ENCODE measurements at regions not wholly inside any gene's neighbourhood (a gene's known extent, or its start where the extent isn't known, plus 50 kb on each side); places are given as distances from the start of the nearest gene placed in this dataset.

- TF ChIP-seq GATA3 (IDR thresholded peaks at IDR 0.05; ENCODE audit: low read depth, low read length) (no peak), GATA2 (IDR thresholded peaks at IDR 0.05; ENCODE audit: low read depth, low read length) (no peak)
Observed at GRCh38 chr22:48836673-48837340, 990.9 kb downstream of the BRD1 start.

DNA sequence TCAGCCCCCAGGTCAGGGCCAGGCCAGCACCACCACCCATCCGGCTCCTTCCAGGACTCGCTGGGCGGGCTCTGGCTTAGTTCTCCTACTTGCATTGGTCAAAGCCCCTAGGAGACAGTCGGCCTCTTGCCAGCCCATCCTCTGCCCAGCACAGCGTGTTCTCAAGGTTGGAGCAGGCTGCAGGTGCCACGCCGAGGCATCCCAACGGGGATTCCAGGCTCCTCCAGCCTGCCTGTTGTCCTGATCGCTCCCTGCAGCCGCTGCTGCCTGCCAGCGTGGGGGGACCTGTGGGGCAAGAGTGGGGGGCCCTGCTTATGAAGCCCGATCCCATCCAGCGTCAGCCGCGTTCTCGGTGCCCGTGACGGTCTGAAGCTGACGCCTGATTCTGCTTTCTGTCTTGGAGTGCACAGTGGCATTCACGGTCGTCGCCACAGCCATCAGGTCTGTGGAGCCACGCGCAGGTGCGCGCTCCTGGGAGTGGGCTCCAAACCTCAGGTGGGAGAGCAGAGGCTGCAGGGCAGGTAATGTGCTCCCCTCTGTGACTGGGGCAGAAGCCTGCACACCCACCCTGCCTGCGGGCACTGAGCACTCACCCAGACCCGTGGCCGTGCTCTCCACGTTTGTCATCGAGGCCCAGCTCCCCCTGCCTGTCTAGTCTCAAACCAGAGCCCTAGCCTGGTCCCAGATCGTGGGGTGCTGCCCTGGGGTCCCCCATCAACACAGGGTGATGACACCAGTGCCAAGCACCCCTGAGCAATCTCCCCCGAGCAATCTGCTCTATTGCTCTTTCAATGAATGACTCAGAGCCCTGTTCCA, 991.6 kb downstream of the BRD1 start:
- TF ChIP-seq GATA3 (IDR thresholded peaks at IDR 0.05; ENCODE audit: low read depth, low read length) (no peak), GATA2 (IDR thresholded peaks at IDR 0.05; ENCODE audit: low read depth, low read length) (no peak)

DNA sequence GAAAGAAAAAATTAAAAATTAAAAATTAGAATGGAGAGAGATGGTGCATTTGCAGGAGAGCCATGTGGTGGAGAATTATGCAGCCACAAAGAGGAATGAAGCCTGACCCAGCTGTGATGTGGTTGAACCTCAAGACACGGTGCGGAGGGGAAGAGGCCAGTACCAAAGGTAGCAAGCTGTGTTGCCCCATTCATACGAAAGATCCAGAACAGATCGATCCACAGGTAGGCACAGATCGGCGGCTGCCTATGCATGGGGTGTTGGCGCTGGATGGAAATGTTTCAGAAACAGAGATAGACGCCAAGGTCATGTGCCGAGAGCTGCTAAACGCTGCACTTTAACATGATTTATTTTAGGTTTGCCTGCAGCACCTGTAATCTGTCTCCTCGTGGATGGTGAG, 992.3 kb downstream of the BRD1 start:
- TF ChIP-seq GATA3 (IDR thresholded peaks at IDR 0.05; ENCODE audit: low read depth, low read length) (no peak), GATA2 (IDR thresholded peaks at IDR 0.05; ENCODE audit: low read depth, low read length) (no peak)

GRCh38 chr22:48834404-48834803, 993.3 kb downstream of the BRD1 start:
- TF ChIP-seq GATA2 (IDR thresholded peaks at IDR 0.05; ENCODE audit: low read depth, low read length), result no peak
- no peak for TF ChIP-seq GATA3 (IDR thresholded peaks at IDR 0.05; ENCODE audit: low read depth, low read length)

DNA sequence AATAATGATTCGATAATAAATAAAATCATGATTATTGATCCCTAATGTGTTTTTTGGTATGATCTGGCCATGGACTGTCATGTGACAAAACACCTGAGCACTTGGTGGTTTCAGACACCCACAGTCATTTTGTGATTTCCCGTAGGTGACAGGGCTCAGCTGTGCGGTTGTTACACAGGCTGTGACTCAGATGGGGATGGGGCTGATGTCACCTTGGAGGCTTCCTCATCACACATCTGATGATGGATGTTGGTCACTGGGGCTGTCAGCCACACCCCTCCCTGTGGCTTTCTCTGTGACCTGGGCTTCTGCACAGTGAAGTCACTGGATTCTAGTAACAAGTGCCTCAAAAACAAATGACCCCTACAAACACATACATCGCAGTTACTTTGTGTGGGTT, 995.1 kb downstream of the BRD1 start:
- TF ChIP-seq GATA2 (IDR thresholded peaks at IDR 0.05; ENCODE audit: low read depth, low read length) (no peak), GATA3 (IDR thresholded peaks at IDR 0.05; ENCODE audit: low read depth, low read length) (no peak)

GRCh38 chr22:48829908-48830307, 997.8 kb downstream of the BRD1 start:
- TF ChIP-seq GATA3 (IDR thresholded peaks at IDR 0.05; ENCODE audit: low read depth, low read length) (no peak), GATA2 (IDR thresholded peaks at IDR 0.05; ENCODE audit: low read depth, low read length) (no peak)

DNA sequence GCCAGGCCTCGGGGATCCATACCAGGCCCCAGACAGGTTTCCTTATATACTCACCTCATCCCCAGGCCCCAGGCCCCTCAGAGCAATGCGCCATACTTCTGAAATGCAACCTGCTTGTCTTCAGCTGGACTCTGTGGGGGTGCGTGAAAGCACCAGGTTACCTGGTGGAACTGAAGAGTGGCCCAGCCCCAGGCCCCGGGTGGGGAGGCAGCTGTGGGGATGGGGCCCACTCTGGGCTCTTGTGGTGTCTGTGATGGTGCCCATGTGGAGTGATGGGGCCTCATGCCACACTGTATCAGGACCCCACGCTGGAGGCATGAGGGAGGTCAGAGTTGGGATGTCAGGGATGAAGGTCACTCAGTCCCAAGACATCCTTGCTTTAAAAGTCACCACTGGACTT, 999.0 kb downstream of the BRD1 start:
- TF ChIP-seq GATA2 (IDR thresholded peaks at IDR 0.05; ENCODE audit: low read depth, low read length) (no peak), GATA3 (IDR thresholded peaks at IDR 0.05; ENCODE audit: low read depth, low read length) (no peak)

DNA sequence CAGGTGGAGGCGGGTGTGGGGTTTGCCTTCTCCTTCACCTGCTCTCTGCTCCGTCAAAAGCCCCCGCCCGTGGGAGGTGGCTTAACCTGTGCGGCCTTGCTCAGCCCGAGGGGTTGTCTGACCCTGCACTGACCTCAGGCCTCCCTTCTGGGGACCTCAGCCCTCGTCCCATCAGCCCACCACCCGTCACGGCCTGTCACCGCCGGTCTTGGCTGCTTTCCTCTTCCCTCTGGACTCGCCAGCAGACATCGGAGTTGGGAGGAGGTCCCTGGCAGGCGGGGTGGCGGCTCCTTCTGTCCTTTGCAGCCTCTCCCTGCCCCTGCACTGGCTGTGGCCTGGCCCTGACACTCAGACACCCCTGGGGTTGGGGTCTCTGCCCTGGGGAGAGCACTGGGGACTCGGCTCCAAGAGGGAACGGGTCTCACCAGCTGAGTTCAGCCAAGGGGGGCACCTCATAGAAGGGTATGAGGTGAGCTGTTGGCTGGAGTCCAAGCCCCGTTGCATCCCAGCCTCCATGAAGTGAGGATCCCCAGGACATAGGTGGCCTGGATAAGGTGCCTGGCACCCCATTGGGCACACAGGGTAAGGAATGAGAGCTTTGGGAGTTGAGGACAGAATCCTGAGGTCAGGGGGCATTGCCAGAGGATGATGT, 999.6 kb downstream of the BRD1 start:
- TF ChIP-seq GATA3 (IDR thresholded peaks at IDR 0.05; ENCODE audit: low read depth, low read length) (no peak), GATA2 (IDR thresholded peaks at IDR 0.05; ENCODE audit: low read depth, low read length) (no peak)

- TF ChIP-seq GATA2 (IDR thresholded peaks at IDR 0.05; ENCODE audit: low read depth, low read length) (no peak), GATA3 (IDR thresholded peaks at IDR 0.05; ENCODE audit: low read depth, low read length) (no peak)
Observed at GRCh38 chr22:48827268-48827846, 1000.3 kb downstream of the BRD1 start.

DNA sequence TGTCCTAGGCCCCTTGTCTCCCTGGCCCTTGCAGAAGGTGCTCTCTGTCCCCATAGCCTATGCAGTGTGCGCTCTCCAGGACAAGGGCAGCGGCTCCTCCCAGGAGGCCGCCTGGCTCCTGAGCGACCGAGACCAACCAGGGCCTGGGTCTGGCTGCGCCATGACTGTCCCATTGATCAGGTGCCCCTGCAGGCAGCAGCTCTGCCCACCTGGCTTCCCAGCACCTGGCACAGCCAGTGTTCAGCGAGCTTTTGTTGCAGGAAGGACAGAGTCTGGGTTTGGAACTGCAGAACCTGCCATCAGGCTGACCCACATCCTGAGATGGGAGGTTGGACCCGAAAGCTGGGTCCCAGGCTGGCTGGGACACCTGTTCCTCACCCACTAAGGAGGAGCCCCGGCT, 1001.1 kb downstream of the BRD1 start:
- no peak for TF ChIP-seq GATA3 (IDR thresholded peaks at IDR 0.05; ENCODE audit: low read depth, low read length)
- no peak for TF ChIP-seq GATA2 (IDR thresholded peaks at IDR 0.05; ENCODE audit: low read depth, low read length)

- TF ChIP-seq GATA3 (IDR thresholded peaks at IDR 0.05; ENCODE audit: low read depth, low read length) (no peak), GATA2 (IDR thresholded peaks at IDR 0.05; ENCODE audit: low read depth, low read length) (no peak)
Observed at GRCh38 chr22:48825802-48826520, 1001.7 kb downstream of the BRD1 start.

DNA sequence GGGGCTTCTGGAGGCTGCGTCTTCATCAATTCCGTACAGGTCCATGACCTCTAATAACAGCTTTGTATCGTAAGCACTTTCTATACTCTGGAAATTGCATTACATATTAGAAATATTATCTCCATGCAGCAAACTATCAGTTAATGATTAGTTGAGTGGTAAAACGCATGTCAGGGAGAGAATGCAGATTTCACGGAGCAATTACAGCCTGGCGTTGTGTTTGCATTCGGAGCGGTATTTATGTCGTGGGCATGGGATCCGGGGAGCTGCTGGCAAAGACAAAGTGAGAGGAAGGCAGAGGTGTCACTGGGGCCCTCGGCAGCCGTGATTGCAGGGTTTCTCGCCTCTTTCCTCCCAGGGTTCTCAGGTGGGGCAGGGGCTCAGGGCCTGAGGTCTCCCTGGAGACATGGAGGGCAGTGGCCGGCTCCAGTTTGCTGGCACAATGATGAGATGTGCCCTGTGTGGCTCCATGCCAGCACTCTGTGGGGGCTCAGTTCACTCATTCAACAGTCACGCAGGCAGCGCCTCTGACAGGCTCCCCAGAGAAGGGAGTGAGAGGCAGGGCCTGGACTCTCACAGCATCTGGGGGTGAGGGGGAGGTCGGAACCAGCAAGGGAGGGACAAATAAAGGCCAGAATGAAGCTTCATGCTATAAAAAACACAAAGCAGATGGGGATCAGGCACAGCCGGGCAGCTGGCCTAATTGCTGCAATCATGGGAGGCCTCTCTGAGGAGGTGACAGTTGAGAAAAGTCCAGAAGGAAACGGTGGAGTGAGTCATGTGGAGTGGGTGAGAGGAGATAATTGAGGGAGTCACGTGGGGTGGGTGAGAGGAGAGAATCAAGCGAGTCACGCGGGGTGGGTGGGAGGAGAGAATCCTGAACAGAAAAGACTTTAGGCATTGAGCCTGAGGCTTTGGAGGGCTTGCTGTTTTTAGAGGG, 1002.7 kb downstream of the BRD1 start:
- TF ChIP-seq GATA2 (IDR thresholded peaks at IDR 0.05; ENCODE audit: low read depth, low read length) (no peak), GATA3 (IDR thresholded peaks at IDR 0.05; ENCODE audit: low read depth, low read length) (no peak)

DNA sequence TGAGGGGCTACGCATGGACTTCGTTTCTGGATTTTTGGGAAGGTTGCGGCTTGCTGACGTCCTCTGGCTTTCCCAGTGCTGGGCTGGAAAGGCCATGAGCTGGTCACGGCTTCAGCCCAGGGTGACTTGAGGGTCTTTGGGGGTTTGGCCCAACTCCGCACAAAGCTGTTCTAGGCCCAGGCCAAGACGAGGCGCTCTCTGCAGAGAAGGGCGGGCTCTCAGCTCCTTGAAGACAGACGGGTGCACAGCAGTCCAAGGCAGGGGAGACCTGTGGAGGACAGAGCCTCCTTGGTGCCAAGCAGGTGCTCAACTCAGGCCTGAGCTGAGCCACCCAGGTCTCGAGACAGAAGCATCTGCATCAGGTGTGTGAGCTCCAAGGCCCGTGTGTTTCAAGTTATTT, 1003.7 kb downstream of the BRD1 start:
- no peak for TF ChIP-seq GATA2 (IDR thresholded peaks at IDR 0.05; ENCODE audit: low read depth, low read length)
- TF ChIP-seq GATA3 (IDR thresholded peaks at IDR 0.05; ENCODE audit: low read depth, low read length), result no peak
